ENCODE measurements at regions not wholly inside any gene's neighbourhood (a gene's known extent, or its start where the extent isn't known, plus 50 kb on each side); places are given as distances from the start of the nearest gene placed in this dataset.

DNA sequence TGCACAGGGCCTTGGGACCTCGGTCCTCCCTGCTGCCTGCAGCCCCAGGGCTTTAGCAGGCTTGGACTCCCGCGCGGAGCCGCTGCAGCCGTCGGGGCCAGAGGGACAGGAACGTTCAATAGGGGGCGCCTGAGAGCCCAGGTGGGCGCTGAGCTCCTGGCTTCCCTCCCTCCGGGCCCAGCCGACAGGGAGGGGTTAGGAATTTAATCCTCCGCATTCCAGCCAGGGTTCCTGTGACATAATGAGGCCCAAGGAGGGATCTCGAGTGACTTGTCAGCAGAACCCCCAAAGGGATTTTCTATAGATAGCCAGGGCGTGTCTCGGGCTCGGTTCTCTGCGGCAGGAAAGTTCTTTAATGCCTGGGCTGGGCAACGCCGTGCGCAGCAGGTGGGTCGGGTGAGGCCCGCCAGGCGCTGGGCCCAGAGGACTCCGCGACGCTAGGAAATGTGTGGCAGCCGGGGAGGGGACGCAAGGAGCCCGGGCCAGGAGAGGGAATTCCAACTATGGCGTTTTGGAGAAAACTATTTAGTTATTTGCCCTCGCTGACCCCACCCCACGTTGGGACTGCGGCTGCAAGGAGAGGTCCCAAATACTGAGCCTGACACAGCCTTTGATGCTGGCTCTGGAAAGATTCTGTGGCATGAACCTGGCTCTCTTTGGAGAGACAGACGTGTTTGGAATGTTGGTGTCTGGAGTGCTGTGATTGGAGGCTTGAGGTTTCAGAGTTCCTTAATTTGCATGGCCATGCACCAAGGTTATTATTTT, 285.2 kb upstream of the GATB start:
- TF ChIP-seq POLR2A (IDR thresholded peaks at IDR 0.05), result no peak
- TF ChIP-seq, protein P1, sequence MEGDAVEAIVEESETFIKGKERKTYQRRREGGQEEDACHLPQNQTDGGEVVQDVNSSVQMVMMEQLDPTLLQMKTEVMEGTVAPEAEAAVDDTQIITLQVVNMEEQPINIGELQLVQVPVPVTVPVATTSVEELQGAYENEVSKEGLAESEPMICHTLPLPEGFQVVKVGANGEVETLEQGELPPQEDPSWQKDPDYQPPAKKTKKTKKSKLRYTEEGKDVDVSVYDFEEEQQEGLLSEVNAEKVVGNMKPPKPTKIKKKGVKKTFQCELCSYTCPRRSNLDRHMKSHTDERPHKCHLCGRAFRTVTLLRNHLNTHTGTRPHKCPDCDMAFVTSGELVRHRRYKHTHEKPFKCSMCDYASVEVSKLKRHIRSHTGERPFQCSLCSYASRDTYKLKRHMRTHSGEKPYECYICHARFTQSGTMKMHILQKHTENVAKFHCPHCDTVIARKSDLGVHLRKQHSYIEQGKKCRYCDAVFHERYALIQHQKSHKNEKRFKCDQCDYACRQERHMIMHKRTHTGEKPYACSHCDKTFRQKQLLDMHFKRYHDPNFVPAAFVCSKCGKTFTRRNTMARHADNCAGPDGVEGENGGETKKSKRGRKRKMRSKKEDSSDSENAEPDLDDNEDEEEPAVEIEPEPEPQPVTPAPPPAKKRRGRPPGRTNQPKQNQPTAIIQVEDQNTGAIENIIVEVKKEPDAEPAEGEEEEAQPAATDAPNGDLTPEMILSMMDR (IDR thresholded peaks at IDR 0.05), result no peak
